Trophoblast cell (in vitro differentiated cells and primary cell): ENCODE measurements at regions not wholly inside any gene's neighbourhood (a gene's known extent, or its start where the extent isn't known, plus 50 kb on each side); places are given as distances from the start of the nearest gene placed in this dataset.
A peak's percentile ranks its signal among the peaks of the same experiment; 100 is the strongest.

Experiments used
- DNase-seq, 2 donors: peaks; one replicate each; pipeline ENCODE4 v3.0.0-alpha.2; 2016
- H2AFZ ChIP-seq: 2 replicates; pipeline ENCODE4 v1.6.1; 2013; ENCODE audit warnings: low read length, moderate library complexity, mild to moderate bottlenecking; ENCODE audit not compliant: insufficient read depth, poor library complexity
- H2AK5ac ChIP-seq: 2 replicates; pipeline ENCODE4 v1.6.1; 2013; ENCODE audit warnings: mild to moderate bottlenecking, low read length
- H2BK120ac ChIP-seq: 2 replicates; pipeline ENCODE4 v1.6.1; 2013; ENCODE audit warnings: low read length, mild to moderate bottlenecking, moderate library complexity; ENCODE audit not compliant: insufficient read depth, poor library complexity
- H2BK12ac ChIP-seq: 2 replicates; pipeline ENCODE4 v1.6.1; 2013; ENCODE audit warnings: mild to moderate bottlenecking, low read length, moderate library complexity
- H2BK5ac ChIP-seq: 2 replicates; pipeline ENCODE4 v1.6.1; 2013; ENCODE audit warnings: low read length, low read depth, moderate library complexity, mild to moderate bottlenecking; ENCODE audit not compliant: poor library complexity
- H3K14ac ChIP-seq: 2 replicates; pipeline ENCODE4 v1.6.1; 2013; ENCODE audit warnings: mild to moderate bottlenecking, low read length
- H3K18ac ChIP-seq: 2 replicates; pipeline ENCODE4 v1.6.1; 2013; ENCODE audit warnings: mild to moderate bottlenecking, low read length
- H3K23ac ChIP-seq: 2 replicates; pipeline ENCODE4 v1.6.1; 2013; ENCODE audit warnings: low read length
- H3K27ac ChIP-seq: 2 replicates; pipeline ENCODE4 v1.5.1; 2013; ENCODE audit warnings: low read depth, mild to moderate bottlenecking, inconsistent platforms, low read length, moderate library complexity
- H3K27me3 ChIP-seq: 2 replicates; pipeline ENCODE4 v1.6.1; 2013; ENCODE audit warnings: inconsistent platforms, mild to moderate bottlenecking, low read length, moderate library complexity; ENCODE audit not compliant: insufficient read depth
- H3K36me3 ChIP-seq, 2 experiments: 1 replicate in 1 of 2; 2 replicates in 1 of 2; pipeline ENCODE4 v1.6.1; 2013; ENCODE audit warnings: low read length in 2 of 2, mild to moderate bottlenecking in 2 of 2, moderate library complexity in 1 of 2; ENCODE audit not compliant: insufficient read depth in 2 of 2, control insufficient read depth in 1 of 2
- H3K4ac ChIP-seq: 2 replicates; pipeline ENCODE4 v1.6.1; 2013; ENCODE audit warnings: low read depth, mild to moderate bottlenecking, low read length, moderate library complexity
- H3K4me1 ChIP-seq, 2 experiments: 1 replicate in 1 of 2; 2 replicates in 1 of 2; pipeline ENCODE4 v1.6.1; 2013; ENCODE audit warnings: low read length in 2 of 2, mild to moderate bottlenecking in 2 of 2, moderate library complexity in 1 of 2; ENCODE audit not compliant: insufficient read depth in 2 of 2, control insufficient read depth in 1 of 2
- H3K4me2 ChIP-seq: 2 replicates; pipeline ENCODE4 v1.6.1; 2013; ENCODE audit warnings: inconsistent platforms, mild to moderate bottlenecking, low read length, moderate library complexity
- H3K4me3 ChIP-seq: 2 replicates; pipeline ENCODE4 v1.5.1; 2013; ENCODE audit warnings: mild to moderate bottlenecking, low read depth, low read length, inconsistent platforms
- H3K79me1 ChIP-seq: one replicate; pipeline ENCODE4 v1.6.1; 2013; ENCODE audit warnings: low read length
- H3K79me2 ChIP-seq: 2 replicates; pipeline ENCODE4 v1.6.1; 2013; ENCODE audit warnings: low read length, mild to moderate bottlenecking; ENCODE audit not compliant: control insufficient read depth, insufficient read depth, poor library complexity
- H3K9ac ChIP-seq: 2 replicates; pipeline ENCODE4 v1.6.1; 2013; ENCODE audit warnings: mild to moderate bottlenecking, low read length
- H3K9me3 ChIP-seq: 2 replicates; pipeline ENCODE4 v1.6.1; 2013; ENCODE audit warnings: low read depth, mild to moderate bottlenecking, control low read depth, inconsistent platforms, low read length; ENCODE audit not compliant: insufficient read depth
- H4K12ac ChIP-seq: 2 replicates; pipeline ENCODE4 v1.6.1; 2013; ENCODE audit warnings: low read depth, mild to moderate bottlenecking, low read length, moderate library complexity
- H4K8ac ChIP-seq: 2 replicates; pipeline ENCODE4 v1.6.1; 2013; ENCODE audit warnings: low read depth, mild to moderate bottlenecking, low read length, moderate library complexity
- H4K91ac ChIP-seq: one replicate; pipeline ENCODE4 v1.6.1; 2013; ENCODE audit warnings: low read depth, mild to moderate bottlenecking, low read length, moderate library complexity
- WGBS: extraction: QIAGEN DNeasy Blood & Tissue Kit; methylation state at CpG from one replicate; pipeline ENCODE4 v1.1.7; 2013; ENCODE audit warnings: missing lambda C conversion rate; ENCODE audit not compliant: insufficient read length, insufficient coverage; ENCODE audit errors: extremely low coverage; 5-methylcytosine and 5-hydroxymethylcytosine counted together

GRCh38 chr10:4189281-4189680, 404.3 kb upstream of the KLF6 start:
- Histone ChIP-seq H4K91ac (no peak overlapping the region), H2BK5ac (no peak overlapping the region), H3K9ac (no peak overlapping the region), H3K9me3 (no peaks in the 10 kb centered on the region), H3K4me2 (no peak overlapping the region), H3K27me3 (no peaks in the 10 kb centered on the region), H3K27ac (no peak overlapping the region), H4K12ac (no peak overlapping the region), H2AK5ac (no peak overlapping the region), H3K18ac (no peak overlapping the region), H3K4me1 (no peaks in the 10 kb centered on the region), H3K79me1 (peaks cover 1% of the 10 kb centered on the region), H3K4ac (no peak overlapping the region), H3K23ac (no peak overlapping the region), H3K4me3 (no peak overlapping the region), H2BK12ac (no peak overlapping the region), H3K36me3 (no peaks in the 10 kb centered on the region), H3K14ac (no peak overlapping the region), H4K8ac (no peak overlapping the region), H2AFZ (no peak overlapping the region), H3K79me2 (no peaks in the 10 kb centered on the region), H2BK120ac (no peak overlapping the region)
- DNase-seq = no peak
- WGBS = no CpG with 5 or more reads among the region's 5 CpGs

- H3K23ac ChIP-seq = no peak overlapping the region
- no peak overlapping the region for H3K4me2 ChIP-seq
- no peak overlapping the region for H4K8ac ChIP-seq
- no peak overlapping the region for H3K14ac ChIP-seq
- H3K4ac ChIP-seq = no peak overlapping the region
- no peak overlapping the region for H2BK120ac ChIP-seq
- no peak overlapping the region for H2BK5ac ChIP-seq
- H2AK5ac ChIP-seq = peak overlapping the region; percentile 24
- H3K27me3 ChIP-seq = no peaks in the 10 kb centered on the region
- no peaks in the 10 kb centered on the region for H3K9me3 ChIP-seq
- H3K36me3 ChIP-seq = no peaks in the 10 kb centered on the region
- WGBS = no CpG with 5 or more reads among the region's 15 CpGs
- H3K4me1 ChIP-seq = no peaks in the 10 kb centered on the region
- H4K91ac ChIP-seq = no peak overlapping the region
- no peaks in the 10 kb centered on the region for H3K79me2 ChIP-seq
- H4K12ac ChIP-seq = no peak overlapping the region
- no peak overlapping the region for H2AFZ ChIP-seq
- H3K9ac ChIP-seq = no peak overlapping the region
- no peak overlapping the region for H3K27ac ChIP-seq
- peak overlapping the region; percentile 55 for H2BK12ac ChIP-seq
- H3K4me3 ChIP-seq = no peak overlapping the region
- no peak overlapping the region for H3K18ac ChIP-seq
- peaks cover 1% of the 10 kb centered on the region for H3K79me1 ChIP-seq
- DNase-seq = no peak
Measured at GRCh38 chr10:4188406-4188805, 403.4 kb upstream of the KLF6 start.

- no peak overlapping the region for H2BK5ac ChIP-seq
- H3K27ac ChIP-seq = no peak overlapping the region
- H2BK120ac ChIP-seq = no peak overlapping the region
- no peak overlapping the region for H2AK5ac ChIP-seq
- no CpG with 5 or more reads among the region's 12 CpGs for WGBS
- no peak for DNase-seq
- no peaks in the 10 kb centered on the region for H3K36me3 ChIP-seq
- no peak overlapping the region for H3K14ac ChIP-seq
- H3K79me2 ChIP-seq = no peaks in the 10 kb centered on the region
- H3K9ac ChIP-seq = no peak overlapping the region
- no peak overlapping the region for H4K91ac ChIP-seq
- H2AFZ ChIP-seq = no peak overlapping the region
- H4K12ac ChIP-seq = no peak overlapping the region
- no peak overlapping the region for H2BK12ac ChIP-seq
- H3K9me3 ChIP-seq = no peaks in the 10 kb centered on the region
- H3K23ac ChIP-seq = no peak overlapping the region
- H3K18ac ChIP-seq = no peak overlapping the region
- no peaks in the 10 kb centered on the region for H3K27me3 ChIP-seq
- H3K4ac ChIP-seq = no peak overlapping the region
- no peak overlapping the region for H3K4me3 ChIP-seq
- H3K79me1 ChIP-seq = no peaks in the 10 kb centered on the region
- no peak overlapping the region for H4K8ac ChIP-seq
- H3K4me1 ChIP-seq = no peaks in the 10 kb centered on the region
- no peak overlapping the region for H3K4me2 ChIP-seq
Measured at GRCh38 chr10:4186849-4187540, 402.0 kb upstream of the KLF6 start.

GRCh38 chr10:4183761-4184261, 398.8 kb upstream of the KLF6 start:
- no CpG with 5 or more reads among the region's 3 CpGs for WGBS
- Histone ChIP-seq H3K27me3 (no peaks in the 10 kb centered on the region), H3K18ac (no peak overlapping the region), H2AK5ac (no peak overlapping the region), H2AFZ (no peak overlapping the region), H3K4ac (no peak overlapping the region), H3K36me3 (no peaks in the 10 kb centered on the region), H3K79me2 (no peaks in the 10 kb centered on the region), H3K9ac (no peak overlapping the region), H3K9me3 (no peaks in the 10 kb centered on the region), H4K12ac (no peak overlapping the region), H2BK12ac (no peak overlapping the region), H3K27ac (no peak overlapping the region), H4K8ac (no peak overlapping the region), H3K4me2 (no peak overlapping the region), H3K4me3 (no peak overlapping the region), H2BK120ac (no peak overlapping the region), H4K91ac (no peak overlapping the region), H2BK5ac (no peak overlapping the region), H3K79me1 (peaks cover 3% of the 10 kb centered on the region), H3K14ac (no peak overlapping the region), H3K4me1 (no peaks in the 10 kb centered on the region), H3K23ac (no peak overlapping the region)
- no peak for DNase-seq
